ENCODE measurements at regions not wholly inside any gene's neighbourhood (a gene's known extent, or its start where the extent isn't known, plus 50 kb on each side); places are given as distances from the start of the nearest gene placed in this dataset.

- Histone ChIP-seq H2AFZ (ENCODE audit: control insufficient read depth, low read length) (no peak overlapping the region), H3K36me3 (ENCODE audit: control insufficient read depth in 2 of 2, extremely low read depth in 1 of 2, insufficient read depth in 2 of 2, low read length in 2 of 2) (no peaks in the 10 kb centered on the region), H4K20me1 (ENCODE audit: control insufficient read depth, extremely low read depth, insufficient read depth, low read length) (no peaks in the 10 kb centered on the region), H3K27ac (ENCODE audit: control insufficient read depth, insufficient read depth, low read length) (no peak overlapping the region), H3K4me1 (ENCODE audit: control insufficient read depth, extremely low read depth, insufficient read depth, low read length) (no peaks in the 10 kb centered on the region), H3K4me3 (ENCODE audit: control insufficient read depth in 2 of 3, extremely low read depth in 1 of 3, insufficient read depth in 2 of 3, low read depth in 1 of 3, low read length in 3 of 3) (no peak overlapping the region), H3K79me2 (ENCODE audit: control insufficient read depth, insufficient read depth, low read length) (no peaks in the 10 kb centered on the region), H3K27me3 (ENCODE audit: control insufficient read depth, extremely low read depth, insufficient read depth, low read length) (peaks cover 2% of the 10 kb centered on the region), H3K9me3 (ENCODE audit: control insufficient read depth, low read depth, low read length) (no peaks in the 10 kb centered on the region), H3K9ac (ENCODE audit: control insufficient read depth, extremely low read depth, insufficient read depth, low read length) (no peak overlapping the region), H3K9me1 (ENCODE audit: control insufficient read depth, extremely low read depth, insufficient read depth, low read length) (no peaks in the 10 kb centered on the region), H3K4me2 (ENCODE audit: control insufficient read depth, extremely low read depth, insufficient read depth, low read depth, low read length) (no peak overlapping the region)
- dilution Hi-C loops (cut with MboI; ENCODE audit: extremely low pct_ligation_motif_present, low sequenced_read_pairs) = no loop called here
- TF ChIP-seq EZH2 (IDR thresholded peaks at IDR 0.05; ENCODE audit: low read length) = no peak
- no peak for TF ChIP-seq CTCF (optimal IDR thresholded peaks at IDR 0.05 in 1 of 3, IDR thresholded peaks at IDR 0.05 in 1 of 3, conservative IDR thresholded peaks at IDR 0.05 in 1 of 3; ENCODE audit: extremely low read depth in 1 of 3, insufficient read depth in 2 of 3, low read length in 3 of 3)
- DNase-seq (ENCODE audit: low read depth, low spot score) (no peak), FAIRE-seq (no peak)
These were observed 351.2 kb upstream of the C9orf72 start for GRCh38 chr9:27924502-27924901.

DNA sequence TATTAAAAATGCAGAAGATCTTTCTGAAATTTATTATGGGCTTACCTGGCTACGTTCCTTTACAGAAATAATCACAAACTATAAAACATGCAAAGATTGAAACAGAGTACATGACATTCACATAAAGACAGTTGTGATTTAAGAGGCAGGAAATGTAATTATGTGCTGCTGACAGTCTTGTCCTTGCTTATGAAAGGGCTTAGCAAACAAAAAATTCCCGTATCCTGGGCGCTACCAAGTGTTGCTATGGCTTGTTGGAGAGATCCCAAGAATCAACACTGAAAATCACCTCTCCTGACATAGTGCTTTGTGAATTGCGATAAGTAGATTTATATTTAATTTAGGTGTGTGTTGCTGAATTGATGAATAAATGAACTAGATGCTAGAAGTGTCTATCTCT lies 352.5 kb upstream of the C9orf72 start:
- dilution Hi-C loops (cut with MboI; ENCODE audit: extremely low pct_ligation_motif_present, low sequenced_read_pairs) = no loop called here
- Histone ChIP-seq H2AFZ (ENCODE audit: control insufficient read depth, low read length) (no peak overlapping the region), H4K20me1 (ENCODE audit: control insufficient read depth, extremely low read depth, insufficient read depth, low read length) (no peaks in the 10 kb centered on the region), H3K79me2 (ENCODE audit: control insufficient read depth, insufficient read depth, low read length) (no peaks in the 10 kb centered on the region), H3K4me2 (ENCODE audit: control insufficient read depth, extremely low read depth, insufficient read depth, low read depth, low read length) (no peak overlapping the region), H3K27me3 (ENCODE audit: control insufficient read depth, extremely low read depth, insufficient read depth, low read length) (peaks cover 2% of the 10 kb centered on the region), H3K4me1 (ENCODE audit: control insufficient read depth, extremely low read depth, insufficient read depth, low read length) (no peaks in the 10 kb centered on the region), H3K9me3 (ENCODE audit: control insufficient read depth, low read depth, low read length) (no peaks in the 10 kb centered on the region), H3K36me3 (ENCODE audit: control insufficient read depth in 2 of 2, extremely low read depth in 1 of 2, insufficient read depth in 2 of 2, low read length in 2 of 2) (no peaks in the 10 kb centered on the region), H3K9ac (ENCODE audit: control insufficient read depth, extremely low read depth, insufficient read depth, low read length) (no peak overlapping the region), H3K9me1 (ENCODE audit: control insufficient read depth, extremely low read depth, insufficient read depth, low read length) (no peaks in the 10 kb centered on the region), H3K27ac (ENCODE audit: control insufficient read depth, insufficient read depth, low read length) (no peak overlapping the region), H3K4me3 (ENCODE audit: control insufficient read depth in 2 of 3, extremely low read depth in 1 of 3, insufficient read depth in 2 of 3, low read depth in 1 of 3, low read length in 3 of 3) (no peak overlapping the region)
- FAIRE-seq = no peak
- TF ChIP-seq EZH2 (IDR thresholded peaks at IDR 0.05; ENCODE audit: low read length) (no peak), CTCF (optimal IDR thresholded peaks at IDR 0.05 in 1 of 3, IDR thresholded peaks at IDR 0.05 in 1 of 3, conservative IDR thresholded peaks at IDR 0.05 in 1 of 3; ENCODE audit: extremely low read depth in 1 of 3, insufficient read depth in 2 of 3, low read length in 3 of 3) (no peak)
- no peak for DNase-seq (ENCODE audit: low read depth, low spot score)

All from keratinocyte (primary cell).